ENCODE measurements at regions not wholly inside any gene's neighbourhood (a gene's known extent, or its start where the extent isn't known, plus 50 kb on each side); places are given as distances from the start of the nearest gene placed in this dataset.

DNA sequence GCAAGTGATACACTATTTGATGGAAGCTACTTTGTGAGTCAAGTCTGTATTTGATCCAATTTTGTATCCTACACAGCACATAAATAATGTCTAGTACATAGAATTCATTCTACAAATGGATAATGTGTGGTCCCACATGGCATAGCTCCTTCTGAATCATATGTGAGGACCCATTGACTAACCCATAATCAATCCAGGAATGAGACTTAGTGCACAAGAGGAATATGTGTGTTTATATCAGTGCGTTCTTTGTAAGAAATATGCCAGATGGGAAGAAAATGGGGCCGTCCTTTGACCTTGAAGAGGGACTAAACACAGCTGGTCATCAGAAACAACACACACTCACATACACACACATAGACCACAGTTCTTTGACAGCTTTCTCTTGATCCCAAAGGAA is 282.7 kb upstream of the SEMA6D start:
- no peak for DNase-seq

DNA sequence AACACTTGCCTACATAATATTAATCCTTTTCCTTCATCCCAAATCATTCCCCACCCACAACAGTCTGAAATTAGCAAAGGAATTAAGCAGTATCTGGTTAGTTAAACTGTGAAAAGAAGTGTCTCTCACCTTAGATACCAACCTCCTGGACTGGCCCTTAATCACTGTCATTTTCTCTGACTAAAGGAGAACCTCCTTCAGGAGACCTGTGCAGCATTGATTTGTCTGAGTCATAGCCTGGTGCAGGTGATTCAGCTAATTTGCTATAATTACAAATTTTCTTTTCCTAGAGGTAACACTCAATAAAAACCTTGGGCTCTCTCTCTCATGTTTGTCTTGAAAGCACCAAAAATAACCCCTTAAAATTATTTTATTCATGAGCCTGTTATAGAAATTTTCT is 279.8 kb upstream of the SEMA6D start:
- DNase-seq = no peak

DNA sequence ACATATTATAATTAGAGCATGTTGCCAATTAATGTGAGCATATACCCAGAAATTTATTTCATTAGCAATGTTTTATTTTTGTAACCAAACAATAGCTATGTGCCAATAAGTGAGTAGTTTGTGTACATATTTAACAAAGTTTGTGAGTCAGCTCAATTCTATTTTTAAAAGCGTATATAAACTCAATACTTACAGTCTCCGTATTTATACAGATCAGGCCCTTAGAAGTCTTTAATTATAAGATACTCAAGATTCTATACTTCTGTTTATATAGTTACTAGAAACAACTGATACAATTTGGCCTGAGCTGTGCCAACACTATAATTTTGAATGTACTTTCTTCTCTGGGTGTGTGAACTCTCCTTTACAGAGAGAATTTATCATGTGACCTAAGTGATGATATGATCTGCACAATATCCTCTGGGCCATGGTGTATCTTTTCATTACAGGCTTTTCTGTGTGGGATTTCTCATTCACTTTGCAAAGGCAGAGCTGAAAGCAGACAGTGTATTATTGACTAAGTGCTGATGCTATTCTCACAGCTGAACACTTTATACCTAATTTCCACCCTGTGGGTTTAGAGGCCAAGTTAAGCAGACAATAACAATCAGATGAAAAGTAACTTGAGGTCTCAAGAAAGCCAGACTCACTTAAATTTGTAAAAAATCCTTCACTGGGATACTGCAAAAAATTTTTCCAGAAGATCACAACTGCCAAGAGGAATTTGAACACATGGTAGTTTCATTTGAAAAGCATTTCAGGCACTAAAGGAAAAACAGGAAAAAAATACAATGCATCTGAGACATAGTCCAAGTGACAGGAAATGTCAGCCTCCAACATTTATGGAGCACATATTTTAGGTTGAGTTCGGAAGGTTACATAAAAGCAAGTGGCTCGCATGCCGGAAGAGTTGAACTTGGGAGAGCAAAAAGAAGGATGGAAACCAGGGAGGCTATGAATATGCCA is 277.9 kb upstream of the SEMA6D start:
- DNase-seq = no peak

DNA sequence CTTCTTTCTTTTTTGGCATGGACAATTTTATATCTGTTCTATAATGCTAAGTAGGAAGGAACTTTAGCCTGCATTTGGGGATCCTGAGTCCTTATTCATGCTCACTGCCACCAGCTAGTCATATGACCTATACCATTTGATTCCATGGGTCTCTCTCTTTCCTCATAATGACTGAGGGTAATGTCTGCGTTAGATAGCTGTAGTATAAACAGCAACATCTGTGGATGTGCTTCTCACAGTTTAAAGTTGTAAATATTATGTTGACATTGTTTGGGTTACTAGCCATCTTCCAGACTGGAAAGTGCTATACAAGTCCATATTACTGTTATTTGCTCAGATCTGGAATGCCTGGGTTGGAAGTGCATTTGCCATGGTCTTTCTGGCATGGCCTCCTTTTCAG is 274.9 kb upstream of the SEMA6D start:
- no peak for DNase-seq

DNA sequence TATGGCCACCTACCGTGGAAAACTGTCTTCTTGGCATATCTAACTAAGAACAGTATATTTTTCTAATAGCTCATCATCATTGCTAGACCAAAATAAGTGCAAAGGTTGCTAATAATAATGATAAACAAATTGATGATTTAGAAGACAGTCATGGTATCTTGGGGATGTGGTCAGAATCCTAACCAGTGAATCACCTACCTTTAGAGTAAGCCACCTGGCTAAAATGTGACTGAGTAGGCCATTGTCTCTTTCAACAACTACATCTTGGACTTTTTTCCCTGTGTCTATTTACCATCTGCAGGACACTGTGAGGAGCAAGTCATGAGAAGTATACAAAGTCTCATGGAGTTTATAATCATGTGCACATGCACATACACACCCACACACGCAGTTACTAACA is 273.5 kb upstream of the SEMA6D start:
- DNase-seq = no peak

DNA sequence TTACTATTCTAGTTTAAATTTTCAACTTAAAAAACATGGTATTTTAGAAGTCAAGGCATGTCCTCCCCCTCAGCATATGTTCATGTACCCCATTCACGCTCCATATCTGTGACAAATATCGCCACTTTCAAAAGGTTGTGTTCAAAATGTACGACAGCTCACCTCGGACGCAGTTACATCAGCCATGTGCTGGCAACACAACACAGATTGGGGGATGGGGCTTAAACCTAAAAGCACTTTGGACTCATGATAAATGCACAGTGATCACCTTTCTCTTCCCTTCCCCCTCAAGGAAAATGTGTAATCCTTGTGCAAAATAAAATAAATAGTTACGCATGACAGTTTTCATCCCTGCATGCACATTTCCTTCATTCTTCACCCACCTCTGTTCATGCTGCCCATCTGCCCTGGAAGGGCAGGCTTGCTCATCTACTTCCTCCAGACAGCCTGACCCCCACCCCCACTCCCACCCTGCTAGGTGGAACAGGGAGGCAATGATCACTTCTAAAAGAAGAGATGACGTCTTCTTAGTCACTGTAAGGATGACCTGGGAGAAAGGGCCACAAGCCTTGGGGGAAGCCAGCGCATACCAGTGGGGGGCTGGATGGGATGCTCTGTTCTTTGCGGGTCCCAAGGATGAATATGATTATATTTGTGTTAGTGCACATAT is 271.4 kb upstream of the SEMA6D start:
- DNase-seq = no peak

DNA sequence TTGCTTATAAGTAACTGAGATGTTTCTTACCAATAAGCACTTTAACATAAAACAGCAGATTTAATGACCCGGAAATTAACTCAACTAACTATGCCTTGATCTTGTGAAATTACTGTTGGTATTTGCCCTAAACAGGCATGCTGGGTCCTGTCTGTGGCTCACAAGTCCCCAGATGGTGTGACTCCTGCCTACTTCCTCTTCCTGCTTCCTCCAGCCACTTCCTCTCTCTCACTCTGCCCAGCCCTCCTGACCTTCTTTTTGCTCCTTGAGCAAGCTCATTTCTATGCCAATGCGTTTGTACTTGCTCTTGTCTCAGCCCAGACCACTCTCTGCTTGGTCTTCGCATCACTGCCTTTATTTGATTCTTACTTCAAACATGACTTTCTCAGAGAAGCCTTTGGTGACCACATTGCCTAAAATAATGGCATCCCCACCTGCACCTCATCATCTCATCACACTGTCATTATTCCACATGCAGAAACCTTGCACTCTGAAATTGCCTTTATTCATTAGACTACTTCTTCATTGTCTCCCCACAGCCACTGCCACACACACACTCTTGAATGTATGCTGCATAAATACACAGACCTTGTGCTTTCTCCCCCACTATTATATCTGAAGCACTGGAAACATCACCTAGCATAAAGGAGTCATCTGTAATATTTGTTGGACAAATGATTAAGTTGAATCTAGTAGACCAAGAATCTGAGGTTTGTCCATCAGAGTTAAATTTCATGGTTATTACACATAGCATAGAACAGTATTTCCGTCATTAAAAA is 256.3 kb upstream of the SEMA6D start:
- DNase-seq = no peak

DNA sequence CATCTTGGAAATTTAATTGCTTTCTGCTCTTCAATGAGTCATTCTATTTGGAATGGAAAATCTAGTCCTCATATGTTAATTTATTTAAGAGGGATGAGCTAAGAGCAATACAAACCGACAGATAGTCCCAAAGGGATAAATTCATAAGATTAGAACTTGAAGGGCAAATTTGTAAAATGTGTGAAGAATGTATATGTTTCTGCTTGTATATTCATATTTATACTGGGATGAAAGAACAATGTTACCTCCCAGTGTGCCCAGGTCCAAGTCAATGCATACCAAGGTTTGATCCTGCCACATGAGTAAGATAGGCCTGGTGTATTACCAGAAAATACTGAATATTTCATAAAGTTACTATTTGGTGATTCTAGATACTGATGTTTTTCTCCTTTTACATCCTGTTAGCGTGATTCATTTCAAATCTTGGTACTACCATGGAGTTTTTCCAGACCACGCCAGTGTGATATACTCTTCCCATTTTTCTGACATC is 255.6 kb upstream of the SEMA6D start:
- DNase-seq = no peak

DNA sequence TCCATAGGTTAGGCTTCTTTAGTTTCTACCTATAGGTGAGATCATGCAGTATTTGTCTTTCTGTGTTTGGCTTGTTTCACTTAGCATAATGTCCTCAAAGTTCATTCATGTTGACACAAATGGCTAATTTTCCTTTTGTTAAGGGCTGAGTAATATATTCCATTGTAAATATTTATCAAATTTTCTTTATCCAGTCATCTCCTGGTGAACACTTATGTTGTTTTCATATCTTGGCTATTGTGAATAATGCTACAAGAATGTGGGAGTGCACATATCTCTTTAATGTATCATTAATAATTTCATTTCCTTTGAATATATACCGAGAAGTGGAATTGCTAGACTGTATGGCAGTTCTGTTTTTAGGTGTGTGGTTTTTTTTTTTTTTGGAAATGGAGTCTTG is 250.9 kb upstream of the SEMA6D start:
- no peak for DNase-seq

DNA sequence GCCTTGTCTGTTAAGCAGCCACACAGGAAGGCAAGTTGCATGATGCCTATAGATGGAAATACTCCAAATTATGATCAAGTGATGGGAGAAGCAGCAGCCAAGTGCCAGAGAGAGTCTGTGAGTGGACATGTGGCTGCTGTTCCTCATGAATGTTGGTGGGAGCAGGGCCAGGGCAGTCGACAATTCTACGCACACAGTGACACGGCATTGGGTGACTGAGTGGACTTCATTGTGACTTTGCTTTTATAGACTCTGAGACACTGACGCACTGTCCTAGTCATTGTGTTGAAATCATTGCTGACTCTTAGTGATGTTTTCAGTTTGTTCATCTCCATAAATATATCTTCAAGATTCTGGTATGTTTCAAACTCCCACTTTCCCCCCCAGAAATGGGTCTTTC is 246.3 kb upstream of the SEMA6D start:
- no peak for DNase-seq

DNA sequence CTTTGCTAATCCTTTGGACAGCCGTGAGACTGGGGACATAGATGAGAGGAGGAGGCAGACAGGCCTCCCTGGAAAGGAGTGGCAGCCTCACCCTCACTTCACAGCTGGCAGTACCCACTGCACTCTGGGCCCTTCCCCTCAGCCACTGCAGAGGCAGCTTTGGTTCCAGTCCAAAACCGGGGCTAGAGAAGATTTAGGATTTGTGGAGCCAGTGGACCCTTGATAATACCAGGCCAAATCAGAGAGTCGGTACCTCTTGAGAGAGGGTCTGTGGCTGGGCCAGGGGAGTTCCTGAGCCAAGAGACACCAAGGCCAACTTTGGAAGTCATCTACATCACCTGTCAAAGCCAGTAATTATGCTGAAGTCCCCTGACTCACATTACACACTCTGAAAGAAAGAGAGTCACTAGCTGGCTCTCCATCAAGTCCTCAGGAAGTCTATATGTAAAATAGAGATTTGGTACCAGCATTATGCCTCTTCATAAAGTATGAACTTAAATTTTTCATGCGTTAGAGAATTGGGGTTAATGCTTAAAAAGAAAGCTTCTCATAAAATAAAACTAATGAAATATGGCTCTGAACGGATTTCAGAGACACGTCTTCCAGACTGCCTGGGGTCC is 244.1 kb upstream of the SEMA6D start:
- no peak for DNase-seq

DNA sequence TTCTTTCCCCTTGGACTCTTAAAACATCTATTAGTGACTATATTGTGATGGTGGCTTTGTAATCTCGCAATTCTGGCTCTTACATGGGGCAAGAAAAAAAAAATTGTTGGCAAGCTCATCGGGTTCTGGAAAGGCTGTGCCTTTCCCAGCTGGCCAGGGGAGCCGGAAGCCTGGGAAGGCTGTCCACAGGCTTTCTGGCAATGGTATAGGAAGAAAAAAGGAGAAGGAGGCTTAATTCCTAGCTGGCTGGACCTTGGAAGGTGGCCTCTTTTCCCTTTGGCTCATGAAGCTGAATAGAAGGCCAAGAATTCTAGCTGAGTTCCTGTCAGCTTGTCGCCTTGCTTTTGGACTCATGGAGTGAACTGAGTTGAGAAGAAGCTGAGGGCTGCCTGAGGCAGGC is 243.5 kb upstream of the SEMA6D start:
- DNase-seq = no peak

DNA sequence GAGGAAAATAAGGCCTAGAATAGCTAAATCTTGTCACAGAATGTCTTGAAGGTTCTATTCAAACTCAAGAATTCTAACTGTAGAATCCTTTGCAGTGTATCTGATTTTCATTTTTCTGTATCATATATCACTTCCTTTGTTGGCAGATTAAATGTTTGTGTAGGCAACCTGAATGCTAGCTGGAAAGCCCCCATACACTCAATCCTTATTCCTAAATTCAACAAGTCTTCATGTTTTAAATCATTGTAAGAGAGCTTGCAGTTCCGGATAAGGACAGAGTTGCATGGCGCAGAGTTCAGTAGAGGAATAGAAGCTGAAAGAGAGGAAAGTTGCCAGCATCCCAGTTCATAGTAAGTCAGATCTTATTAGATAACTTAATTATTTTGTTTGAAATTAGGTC is 242.0 kb upstream of the SEMA6D start:
- DNase-seq = no peak

DNA sequence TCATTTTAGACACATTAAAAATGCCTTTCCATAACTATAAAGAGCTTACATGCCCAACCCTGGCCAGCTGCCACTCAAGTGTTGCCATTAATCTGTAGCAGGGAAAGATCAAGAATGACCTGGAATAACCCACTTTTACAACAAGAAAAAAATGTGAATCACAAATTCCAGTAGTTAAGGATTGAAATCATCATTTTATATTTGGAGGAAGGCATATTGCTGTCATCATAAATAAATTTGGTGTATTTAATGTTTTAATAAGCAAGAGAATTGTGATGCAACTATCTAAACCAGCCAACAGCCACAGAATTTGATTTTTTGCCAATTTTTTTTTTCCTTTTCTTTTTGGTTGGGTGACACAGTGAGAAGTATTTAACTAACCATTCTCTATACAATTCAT is 240.0 kb upstream of the SEMA6D start:
- no peak for DNase-seq

DNA sequence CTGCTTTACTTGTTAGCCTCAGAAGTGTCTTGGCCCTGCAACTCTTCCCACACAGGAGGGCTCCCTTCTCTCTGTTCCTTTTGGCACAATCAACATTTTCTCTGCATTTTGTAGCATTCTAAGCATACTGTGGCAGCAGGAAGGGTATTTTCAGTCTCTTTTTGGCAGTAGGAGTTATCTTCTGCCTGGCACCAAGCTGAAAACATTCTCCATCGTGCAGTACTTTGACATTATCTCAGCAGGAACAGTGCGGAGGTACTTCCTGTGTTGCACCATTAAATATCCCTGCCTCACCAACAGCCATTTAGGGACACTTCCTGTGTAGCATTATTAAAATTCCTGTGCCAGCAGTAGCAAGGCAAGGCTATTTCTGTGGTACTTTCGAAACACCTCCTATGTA is 233.2 kb upstream of the SEMA6D start:
- no peak for DNase-seq

DNA sequence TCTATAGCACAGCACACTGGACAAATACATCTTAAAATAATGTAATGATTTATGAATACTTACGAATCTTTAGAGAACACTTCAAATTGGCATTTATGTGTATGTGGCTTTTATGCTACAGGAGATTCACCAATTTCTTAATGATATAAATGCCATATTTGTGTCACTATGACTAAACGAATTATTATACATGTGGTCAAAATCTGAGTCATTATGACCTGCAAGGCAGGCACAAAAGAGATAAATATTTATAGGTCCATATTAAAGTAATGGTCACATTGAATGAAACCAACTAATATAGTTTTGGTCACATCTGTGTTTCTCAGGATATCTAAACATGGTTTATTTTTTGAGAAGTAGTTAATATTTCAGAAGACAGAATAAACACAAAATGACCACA is 232.3 kb upstream of the SEMA6D start:
- no peak for DNase-seq

DNA sequence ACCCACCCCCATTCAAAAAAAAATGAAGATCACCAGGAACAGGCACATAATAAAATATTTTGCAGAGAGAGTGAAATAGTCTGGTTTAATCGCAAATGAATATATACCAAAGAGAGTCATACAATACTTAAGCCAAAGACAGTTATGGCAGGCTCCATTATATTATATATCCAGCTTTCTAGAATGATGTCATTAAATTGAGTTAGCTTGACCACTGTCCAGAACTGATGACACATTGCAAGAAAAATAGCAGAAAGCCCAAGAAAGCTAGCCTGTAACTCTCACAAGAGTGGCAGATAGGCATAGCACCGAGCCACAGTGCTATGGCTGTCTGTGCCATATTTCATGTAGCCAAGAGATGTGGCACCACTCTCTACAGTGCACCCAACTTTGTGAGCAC is 231.9 kb upstream of the SEMA6D start:
- no peak for DNase-seq

DNA sequence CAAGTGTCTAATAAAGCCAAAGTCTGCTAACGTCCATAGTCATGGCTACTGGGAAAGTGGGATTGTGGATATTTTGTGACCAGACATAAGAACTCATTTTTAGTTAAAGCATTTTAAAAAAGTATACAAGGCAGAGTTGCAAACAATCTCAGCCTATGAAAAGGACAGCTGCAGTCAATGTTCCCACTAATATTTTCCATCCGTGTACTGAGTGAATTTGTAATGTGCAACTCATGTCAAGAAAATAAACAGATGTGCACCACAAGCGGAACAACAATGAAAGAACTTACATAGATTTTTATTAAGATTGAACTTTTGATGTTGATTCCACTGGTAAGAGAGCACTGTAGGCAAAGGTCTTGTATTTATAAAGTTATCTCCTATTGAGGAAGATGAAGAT is 231.3 kb upstream of the SEMA6D start:
- DNase-seq = no peak

DNA sequence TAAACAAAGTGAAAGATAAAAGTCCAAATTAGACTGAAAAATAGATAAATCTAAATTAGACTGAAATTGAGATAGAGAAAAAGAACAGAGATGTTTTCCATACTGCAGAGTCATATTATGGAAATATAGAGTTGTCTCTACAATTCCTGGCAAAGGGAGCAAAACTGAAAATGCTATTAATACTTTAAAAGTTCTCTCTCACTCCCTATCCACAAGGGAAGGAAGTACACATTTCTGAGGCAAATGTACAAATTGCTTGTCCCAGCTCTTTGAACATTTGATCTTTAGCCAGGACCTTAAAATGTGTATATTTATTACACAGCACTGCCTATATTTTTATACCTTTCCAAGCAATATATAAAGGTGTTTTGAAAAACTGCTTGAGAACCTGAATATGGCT is 225.1 kb upstream of the SEMA6D start:
- DNase-seq = no peak

DNA sequence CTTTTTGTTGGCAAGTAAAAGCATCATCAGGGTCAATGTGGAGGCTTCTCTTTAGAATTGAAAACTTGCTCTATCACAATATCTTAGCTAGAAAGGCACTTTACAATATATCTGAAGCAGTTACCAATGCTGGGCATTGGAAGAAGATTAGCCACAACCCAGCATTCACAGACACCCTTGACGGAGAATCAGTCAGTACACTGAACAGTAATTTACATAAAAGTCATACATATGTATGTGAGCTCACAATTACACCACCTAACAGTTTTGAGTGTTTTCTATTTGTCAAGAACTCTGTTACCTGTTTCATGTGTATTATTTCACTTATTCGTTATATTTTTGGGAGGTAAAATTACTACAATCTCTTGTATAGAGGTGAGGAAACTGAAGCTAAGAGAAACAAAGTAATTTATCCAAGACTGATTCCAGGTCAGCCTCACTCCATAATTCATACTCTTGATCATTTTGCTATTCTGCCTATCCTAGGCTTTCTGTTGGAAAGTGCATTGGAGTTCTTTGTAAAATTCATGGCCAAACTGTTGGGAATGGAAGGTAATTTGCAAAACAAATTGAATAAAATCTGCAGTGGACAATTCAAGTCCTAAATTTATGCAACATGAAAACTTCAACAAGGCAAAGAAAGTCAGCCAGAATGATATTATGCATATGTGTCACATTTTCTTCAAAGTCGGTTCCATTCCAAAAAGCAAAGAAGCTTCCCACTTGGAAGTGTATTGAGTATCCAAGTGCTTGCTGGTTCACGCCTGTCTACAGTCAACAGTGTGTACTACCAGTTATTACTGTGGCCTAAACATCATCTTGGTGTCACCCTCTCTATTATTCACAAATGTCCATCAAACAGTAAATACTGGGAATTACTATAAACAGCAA is 223.7 kb upstream of the SEMA6D start:
- DNase-seq = no peak

DNA sequence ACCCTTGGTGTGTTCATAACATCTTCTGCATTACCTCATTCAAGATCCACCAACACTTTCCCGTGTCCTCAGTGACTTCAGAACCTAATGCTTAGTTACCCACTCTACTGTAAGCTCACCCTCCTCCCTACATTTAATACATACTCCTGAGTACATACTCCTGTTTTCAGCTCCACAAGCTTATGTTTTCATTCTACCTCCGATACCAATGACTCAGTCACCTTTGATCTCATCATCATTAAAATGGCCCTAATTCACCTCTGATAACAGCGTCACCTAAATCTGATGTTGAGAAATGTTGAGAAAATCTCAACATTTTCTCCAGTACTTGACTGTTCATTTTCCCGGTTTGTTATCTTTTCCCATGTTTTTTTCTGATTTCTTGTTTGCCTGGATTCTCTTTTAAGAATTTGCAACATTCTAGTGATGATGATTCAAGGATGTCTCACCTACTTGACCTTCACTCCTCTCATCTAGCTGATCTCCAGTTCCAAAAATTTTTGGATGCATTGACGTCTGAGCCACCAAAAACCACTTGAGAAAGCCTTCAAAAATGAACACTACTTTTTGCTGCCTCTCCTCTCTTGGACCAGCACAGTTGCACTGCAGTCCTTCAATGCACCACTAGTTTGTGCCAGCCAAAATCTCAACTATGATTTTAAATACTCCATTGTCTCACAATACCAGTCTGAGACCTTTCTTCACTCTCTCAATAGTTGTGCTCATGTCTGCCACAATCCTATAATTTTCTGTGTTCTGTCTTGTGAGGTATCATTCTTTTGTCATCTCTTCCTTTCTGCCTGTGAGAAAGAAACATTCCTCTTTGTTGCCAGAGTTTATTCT is 220.7 kb upstream of the SEMA6D start:
- no peak for DNase-seq

Data from T1000 (cell line).